ENCODE measurements at regions not wholly inside any gene's neighbourhood (a gene's known extent, or its start where the extent isn't known, plus 50 kb on each side); places are given as distances from the start of the nearest gene placed in this dataset.

- 89% methylated on average over 21 of the region's 21 CpGs for WGBS
- Histone ChIP-seq H3K4me1 (ENCODE audit: control insufficient read depth in 2 of 2, insufficient read depth in 2 of 2, low read length in 2 of 2) (no peaks in the 10 kb centered on the region), H3K36me3 (ENCODE audit: control insufficient read depth in 2 of 2, insufficient read depth in 2 of 2, low read length in 1 of 2) (no peaks in the 10 kb centered on the region), H3K9me3 (ENCODE audit: control insufficient read depth in 2 of 2, insufficient read depth in 1 of 2, low read length in 1 of 2) (no peaks in the 10 kb centered on the region), H3K27me3 (ENCODE audit: control insufficient read depth in 2 of 2, insufficient read depth in 1 of 2, low read length in 1 of 2) (no peaks in the 10 kb centered on the region), H3K27ac (ENCODE audit: low read depth in 1 of 2, low read length in 1 of 2) (no peak overlapping the region), H3K4me3 (ENCODE audit: low read length in 2 of 2) (no peak overlapping the region)
- DNase-seq (ENCODE audit: low read depth in 6 of 9, low spot score in 9 of 9), result no peak
Observed at GRCh38 chr5:1973391-1974013, 90.8 kb upstream of the IRX4 start.

- Histone ChIP-seq H3K27me3 (ENCODE audit: control insufficient read depth in 2 of 2, insufficient read depth in 1 of 2, low read length in 1 of 2) (no peaks in the 10 kb centered on the region), H3K4me1 (ENCODE audit: control insufficient read depth in 2 of 2, insufficient read depth in 2 of 2, low read length in 2 of 2) (no peaks in the 10 kb centered on the region), H3K36me3 (ENCODE audit: control insufficient read depth in 2 of 2, insufficient read depth in 2 of 2, low read length in 1 of 2) (no peaks in the 10 kb centered on the region), H3K9me3 (ENCODE audit: control insufficient read depth in 2 of 2, insufficient read depth in 1 of 2, low read length in 1 of 2) (no peaks in the 10 kb centered on the region), H3K27ac (ENCODE audit: low read depth in 1 of 2, low read length in 1 of 2) (no peak overlapping the region), H3K4me3 (ENCODE audit: low read length in 2 of 2) (no peak overlapping the region)
- WGBS, result 93% methylated on average over 13 of the region's 13 CpGs
- DNase-seq (ENCODE audit: low read depth in 6 of 9, low spot score in 9 of 9), result no peak
Observed at GRCh38 chr5:1971944-1972343, 89.2 kb upstream of the IRX4 start.

DNA sequence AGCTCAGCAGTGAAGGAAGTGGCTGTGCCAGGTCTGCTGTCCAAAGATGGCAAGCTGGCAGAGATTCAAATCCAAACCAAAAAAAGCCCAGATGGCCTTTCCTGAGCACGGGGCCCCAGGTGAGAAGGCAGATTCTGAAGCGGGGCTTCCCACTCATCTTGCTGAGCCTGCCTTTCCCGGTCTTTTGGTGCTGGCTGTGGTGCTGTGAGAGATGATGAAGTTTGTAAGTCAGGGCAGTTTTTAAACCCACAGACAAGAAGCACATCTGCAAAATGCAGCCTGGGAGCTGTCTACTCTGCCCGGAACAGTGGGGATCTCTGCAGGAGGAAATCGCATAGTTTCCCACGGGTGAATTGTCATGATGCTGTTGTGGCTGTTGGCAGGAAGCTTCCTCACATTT is 85.0 kb upstream of the IRX4 start:
- Histone ChIP-seq H3K36me3 (ENCODE audit: control insufficient read depth in 2 of 2, insufficient read depth in 2 of 2, low read length in 1 of 2) (no peaks in the 10 kb centered on the region), H3K27me3 (ENCODE audit: control insufficient read depth in 2 of 2, insufficient read depth in 1 of 2, low read length in 1 of 2) (no peaks in the 10 kb centered on the region), H3K9me3 (ENCODE audit: control insufficient read depth in 2 of 2, insufficient read depth in 1 of 2, low read length in 1 of 2) (no peaks in the 10 kb centered on the region), H3K4me1 (ENCODE audit: control insufficient read depth in 2 of 2, insufficient read depth in 2 of 2, low read length in 2 of 2) (no peaks in the 10 kb centered on the region), H3K4me3 (ENCODE audit: low read length in 2 of 2) (no peak overlapping the region), H3K27ac (ENCODE audit: low read depth in 1 of 2, low read length in 1 of 2) (no peak overlapping the region)
- WGBS, result 59% methylated on average over 6 of the region's 6 CpGs
- no peak for DNase-seq (ENCODE audit: low read depth in 6 of 9, low spot score in 9 of 9)

DNA sequence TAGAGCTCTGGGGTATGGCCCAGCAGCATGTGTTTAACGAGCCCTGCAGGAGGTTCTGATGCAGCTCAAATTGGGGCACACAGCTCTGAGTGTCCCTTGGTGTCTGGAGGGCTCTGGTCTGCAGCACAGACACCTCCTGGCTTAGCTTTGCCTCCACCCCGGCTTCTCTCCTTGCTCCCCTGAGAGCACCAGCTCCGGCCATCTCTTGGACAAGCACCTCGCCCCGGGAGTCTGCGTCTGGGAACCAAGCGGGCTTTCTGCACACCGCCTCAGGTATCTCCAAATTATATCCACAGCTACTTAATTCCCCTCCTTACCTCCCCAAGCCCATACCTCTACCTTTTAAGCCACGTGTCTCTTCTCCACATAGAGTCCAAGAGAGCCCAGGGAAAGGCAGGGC is 83.7 kb upstream of the IRX4 start:
- H3K4me3 ChIP-seq (ENCODE audit: low read length in 2 of 2), result no peak overlapping the region
- H3K36me3 ChIP-seq (ENCODE audit: control insufficient read depth in 2 of 2, insufficient read depth in 2 of 2, low read length in 1 of 2), result no peaks in the 10 kb centered on the region
- WGBS, result 84% methylated on average over 9 of the region's 9 CpGs
- no peak overlapping the region for H3K27ac ChIP-seq (ENCODE audit: low read depth in 1 of 2, low read length in 1 of 2)
- no peaks in the 10 kb centered on the region for H3K9me3 ChIP-seq (ENCODE audit: control insufficient read depth in 2 of 2, insufficient read depth in 1 of 2, low read length in 1 of 2)
- no peak for DNase-seq (ENCODE audit: low read depth in 6 of 9, low spot score in 9 of 9)
- no peaks in the 10 kb centered on the region for H3K27me3 ChIP-seq (ENCODE audit: control insufficient read depth in 2 of 2, insufficient read depth in 1 of 2, low read length in 1 of 2)
- no peaks in the 10 kb centered on the region for H3K4me1 ChIP-seq (ENCODE audit: control insufficient read depth in 2 of 2, insufficient read depth in 2 of 2, low read length in 2 of 2)

- DNase-seq (ENCODE audit: low read depth in 6 of 9, low spot score in 9 of 9), result no peak
- Histone ChIP-seq H3K4me3 (ENCODE audit: low read length in 2 of 2) (no peak overlapping the region), H3K4me1 (ENCODE audit: control insufficient read depth in 2 of 2, insufficient read depth in 2 of 2, low read length in 2 of 2) (no peaks in the 10 kb centered on the region), H3K27ac (ENCODE audit: low read depth in 1 of 2, low read length in 1 of 2) (no peak overlapping the region), H3K27me3 (ENCODE audit: control insufficient read depth in 2 of 2, insufficient read depth in 1 of 2, low read length in 1 of 2) (no peaks in the 10 kb centered on the region), H3K9me3 (ENCODE audit: control insufficient read depth in 2 of 2, insufficient read depth in 1 of 2, low read length in 1 of 2) (no peaks in the 10 kb centered on the region), H3K36me3 (ENCODE audit: control insufficient read depth in 2 of 2, insufficient read depth in 2 of 2, low read length in 1 of 2) (no peaks in the 10 kb centered on the region)
- 77% methylated on average over 7 of the region's 7 CpGs for WGBS
Observed at GRCh38 chr5:1965925-1966324, 83.2 kb upstream of the IRX4 start.

GRCh38 chr5:1963941-1964451 is 81.3 kb upstream of the IRX4 start:
- no peak overlapping the region for H3K27ac ChIP-seq (ENCODE audit: low read depth in 1 of 2, low read length in 1 of 2)
- no peaks in the 10 kb centered on the region for H3K27me3 ChIP-seq (ENCODE audit: control insufficient read depth in 2 of 2, insufficient read depth in 1 of 2, low read length in 1 of 2)
- H3K4me1 ChIP-seq (ENCODE audit: control insufficient read depth in 2 of 2, insufficient read depth in 2 of 2, low read length in 2 of 2), result no peaks in the 10 kb centered on the region
- H3K9me3 ChIP-seq (ENCODE audit: control insufficient read depth in 2 of 2, insufficient read depth in 1 of 2, low read length in 1 of 2), result no peaks in the 10 kb centered on the region
- no peak for DNase-seq (ENCODE audit: low read depth in 6 of 9, low spot score in 9 of 9)
- no peaks in the 10 kb centered on the region for H3K36me3 ChIP-seq (ENCODE audit: control insufficient read depth in 2 of 2, insufficient read depth in 2 of 2, low read length in 1 of 2)
- WGBS, result 90% methylated on average over 14 of the region's 14 CpGs
- H3K4me3 ChIP-seq (ENCODE audit: low read length in 2 of 2), result no peak overlapping the region

GRCh38 chr5:1963358-1963757 is 80.6 kb upstream of the IRX4 start:
- H3K27ac ChIP-seq (ENCODE audit: low read depth in 1 of 2, low read length in 1 of 2), result no peak overlapping the region
- H3K4me1 ChIP-seq (ENCODE audit: control insufficient read depth in 2 of 2, insufficient read depth in 2 of 2, low read length in 2 of 2), result no peaks in the 10 kb centered on the region
- no peak overlapping the region for H3K4me3 ChIP-seq (ENCODE audit: low read length in 2 of 2)
- 94% methylated on average over 12 of the region's 12 CpGs for WGBS
- H3K27me3 ChIP-seq (ENCODE audit: control insufficient read depth in 2 of 2, insufficient read depth in 1 of 2, low read length in 1 of 2), result no peaks in the 10 kb centered on the region
- no peaks in the 10 kb centered on the region for H3K9me3 ChIP-seq (ENCODE audit: control insufficient read depth in 2 of 2, insufficient read depth in 1 of 2, low read length in 1 of 2)
- no peak for DNase-seq (ENCODE audit: low read depth in 6 of 9, low spot score in 9 of 9)
- H3K36me3 ChIP-seq (ENCODE audit: control insufficient read depth in 2 of 2, insufficient read depth in 2 of 2, low read length in 1 of 2), result no peaks in the 10 kb centered on the region

- H3K27ac ChIP-seq (ENCODE audit: low read depth in 1 of 2, low read length in 1 of 2), result no peak overlapping the region
- 94% methylated on average over 13 of the region's 13 CpGs for WGBS
- H3K4me3 ChIP-seq (ENCODE audit: low read length in 2 of 2), result no peak overlapping the region
Observed at GRCh38 chr5:1962619-1963355, 80.1 kb upstream of the IRX4 start.

GRCh38 chr5:1961952-1962595 is 79.3 kb upstream of the IRX4 start:
- DNase-seq (ENCODE audit: low read depth in 6 of 9, low spot score in 9 of 9), result no peak
- 60% methylated on average over 25 of the region's 25 CpGs for WGBS
- Histone ChIP-seq H3K36me3 (ENCODE audit: control insufficient read depth in 2 of 2, insufficient read depth in 2 of 2, low read length in 1 of 2) (no peaks in the 10 kb centered on the region), H3K27ac (ENCODE audit: low read depth in 1 of 2, low read length in 1 of 2) (no peak overlapping the region), H3K9me3 (ENCODE audit: control insufficient read depth in 2 of 2, insufficient read depth in 1 of 2, low read length in 1 of 2) (no peaks in the 10 kb centered on the region), H3K4me3 (ENCODE audit: low read length in 2 of 2) (no peak overlapping the region), H3K4me1 (ENCODE audit: control insufficient read depth in 2 of 2, insufficient read depth in 2 of 2, low read length in 2 of 2) (no peaks in the 10 kb centered on the region), H3K27me3 (ENCODE audit: control insufficient read depth in 2 of 2, insufficient read depth in 1 of 2, low read length in 1 of 2) (no peaks in the 10 kb centered on the region)

More at GRCh38 chr5:1962619-1963355, 80.1 kb upstream of the IRX4 start:
- no peaks in the 10 kb centered on the region for H3K9me3 ChIP-seq (ENCODE audit: control insufficient read depth in 2 of 2, insufficient read depth in 1 of 2, low read length in 1 of 2)
- H3K27me3 ChIP-seq (ENCODE audit: control insufficient read depth in 2 of 2, insufficient read depth in 1 of 2, low read length in 1 of 2), result no peaks in the 10 kb centered on the region
- DNase-seq (ENCODE audit: low read depth in 6 of 9, low spot score in 9 of 9), result no peak
- H3K4me1 ChIP-seq (ENCODE audit: control insufficient read depth in 2 of 2, insufficient read depth in 2 of 2, low read length in 2 of 2), result no peaks in the 10 kb centered on the region
- no peaks in the 10 kb centered on the region for H3K36me3 ChIP-seq (ENCODE audit: control insufficient read depth in 2 of 2, insufficient read depth in 2 of 2, low read length in 1 of 2)

Data from thymus (tissue), 11 donors.